ENCODE measurements at regions not wholly inside any gene's neighbourhood (a gene's known extent, or its start where the extent isn't known, plus 50 kb on each side); places are given as distances from the start of the nearest gene placed in this dataset.
A peak's percentile ranks its signal among the peaks of the same experiment; 100 is the strongest.

GRCh38 chrX:124239911-124240310 is 92.5 kb upstream of the TEX13D start:
- Mint-ChIP-seq H3K4me1 (no peaks in the 10 kb centered on the region), H3K36me3 (ENCODE audit: low read depth) (no peaks in the 10 kb centered on the region), H3K4me3 (no peak overlapping the region), H3K27ac (no peak overlapping the region), H3K27me3 (ENCODE audit: low read depth) (peaks cover 13% of the 10 kb centered on the region), H3K9me3 (no peaks in the 10 kb centered on the region)
- TF ChIP-seq, protein P1, sequence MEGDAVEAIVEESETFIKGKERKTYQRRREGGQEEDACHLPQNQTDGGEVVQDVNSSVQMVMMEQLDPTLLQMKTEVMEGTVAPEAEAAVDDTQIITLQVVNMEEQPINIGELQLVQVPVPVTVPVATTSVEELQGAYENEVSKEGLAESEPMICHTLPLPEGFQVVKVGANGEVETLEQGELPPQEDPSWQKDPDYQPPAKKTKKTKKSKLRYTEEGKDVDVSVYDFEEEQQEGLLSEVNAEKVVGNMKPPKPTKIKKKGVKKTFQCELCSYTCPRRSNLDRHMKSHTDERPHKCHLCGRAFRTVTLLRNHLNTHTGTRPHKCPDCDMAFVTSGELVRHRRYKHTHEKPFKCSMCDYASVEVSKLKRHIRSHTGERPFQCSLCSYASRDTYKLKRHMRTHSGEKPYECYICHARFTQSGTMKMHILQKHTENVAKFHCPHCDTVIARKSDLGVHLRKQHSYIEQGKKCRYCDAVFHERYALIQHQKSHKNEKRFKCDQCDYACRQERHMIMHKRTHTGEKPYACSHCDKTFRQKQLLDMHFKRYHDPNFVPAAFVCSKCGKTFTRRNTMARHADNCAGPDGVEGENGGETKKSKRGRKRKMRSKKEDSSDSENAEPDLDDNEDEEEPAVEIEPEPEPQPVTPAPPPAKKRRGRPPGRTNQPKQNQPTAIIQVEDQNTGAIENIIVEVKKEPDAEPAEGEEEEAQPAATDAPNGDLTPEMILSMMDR (IDR thresholded peaks at IDR 0.05; ENCODE audit: unreplicated experiment in 3 of 3), result no peak

DNA sequence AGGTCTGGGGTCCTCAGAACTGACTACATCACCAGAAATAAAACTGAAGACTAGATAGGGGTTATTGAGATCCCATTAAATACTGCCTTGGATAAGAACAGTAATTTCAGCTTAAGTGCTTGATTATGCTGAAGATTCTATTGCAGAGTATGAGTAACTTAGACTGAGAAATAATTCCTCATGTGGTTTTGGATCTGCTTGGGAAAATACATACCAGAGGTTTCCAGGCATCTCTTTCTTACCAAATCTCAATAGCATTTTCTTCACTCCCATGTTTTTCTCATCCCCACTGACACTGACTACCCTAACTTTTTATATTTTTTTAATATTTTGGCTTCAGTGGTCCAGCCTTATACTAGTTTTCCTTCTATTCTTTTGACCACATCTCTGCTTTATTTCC is 92.0 kb upstream of the TEX13D start:
- Mint-ChIP-seq H3K4me1 (no peaks in the 10 kb centered on the region), H3K36me3 (ENCODE audit: low read depth) (no peaks in the 10 kb centered on the region), H3K9me3 (no peaks in the 10 kb centered on the region), H3K27me3 (ENCODE audit: low read depth) (peaks cover 13% of the 10 kb centered on the region), H3K4me3 (no peak overlapping the region), H3K27ac (no peak overlapping the region)
- TF ChIP-seq, protein P1 (IDR thresholded peaks at IDR 0.05; ENCODE audit: unreplicated experiment in 3 of 3), result no peak

GRCh38 chrX:124242131-124242530 is 90.3 kb upstream of the TEX13D start:
- Mint-ChIP-seq H3K4me3 (no peak overlapping the region), H3K27me3 (ENCODE audit: low read depth) (peaks cover 13% of the 10 kb centered on the region), H3K36me3 (ENCODE audit: low read depth) (no peaks in the 10 kb centered on the region), H3K4me1 (no peaks in the 10 kb centered on the region), H3K27ac (no peak overlapping the region), H3K9me3 (no peaks in the 10 kb centered on the region)
- TF ChIP-seq, protein P1 (IDR thresholded peaks at IDR 0.05; ENCODE audit: unreplicated experiment in 3 of 3), result no peak

DNA sequence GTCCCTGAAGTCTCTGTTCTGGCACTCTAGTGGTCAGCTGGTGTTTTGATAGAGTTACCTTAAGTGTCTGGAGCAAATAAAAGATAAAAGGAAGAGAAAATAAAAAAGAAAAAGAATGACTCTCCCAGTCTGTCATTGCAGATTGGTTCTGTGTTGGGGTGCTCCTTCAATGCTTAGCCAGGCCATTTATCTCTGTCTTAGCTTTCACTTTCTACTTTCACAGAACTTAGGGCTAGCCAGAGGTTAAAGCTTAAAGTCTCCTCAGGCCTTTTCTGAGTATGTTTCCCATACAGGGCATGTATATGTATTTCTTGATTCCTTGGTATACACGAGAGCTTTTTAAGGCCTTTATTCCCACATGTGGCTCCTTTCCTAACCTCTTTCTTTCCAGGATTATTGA is 83.1 kb upstream of the TEX13D start:
- H3K4me3 Mint-ChIP-seq, result no peak overlapping the region
- no peaks in the 10 kb centered on the region for H3K36me3 Mint-ChIP-seq (ENCODE audit: low read depth)
- peaks cover 24% of the 10 kb centered on the region for H3K9me3 Mint-ChIP-seq
- H3K4me1 Mint-ChIP-seq, result peaks cover 12% of the 10 kb centered on the region
- H3K27ac Mint-ChIP-seq, result no peak overlapping the region
- TF ChIP-seq, protein P1 (IDR thresholded peaks at IDR 0.05; ENCODE audit: unreplicated experiment in 3 of 3), result no peak
- no peaks in the 10 kb centered on the region for H3K27me3 Mint-ChIP-seq (ENCODE audit: low read depth)

GRCh38 chrX:124250835-124251437 is 81.5 kb upstream of the TEX13D start:
- no peak overlapping the region for H3K4me3 Mint-ChIP-seq

DNA sequence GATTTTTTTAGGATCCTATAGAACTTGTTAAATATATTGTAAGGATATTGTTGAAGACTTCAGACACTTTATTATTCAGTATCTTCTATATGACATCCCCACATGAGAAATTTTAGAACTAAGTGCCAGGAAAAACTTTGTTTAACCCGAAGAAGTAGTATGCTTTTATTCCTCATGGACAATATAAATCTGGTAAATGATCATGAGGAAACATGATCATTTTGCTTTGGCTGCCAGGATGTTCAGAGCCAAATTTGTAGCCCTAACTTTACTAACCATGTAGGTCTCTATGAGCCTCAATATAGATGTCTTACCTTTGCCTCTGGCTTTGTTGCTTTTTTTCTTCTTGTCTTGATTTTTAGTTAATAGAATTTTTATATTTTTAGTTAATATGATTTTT is 77.8 kb upstream of the TEX13D start:
- TF ChIP-seq, protein P1 (IDR thresholded peaks at IDR 0.05; ENCODE audit: unreplicated experiment in 3 of 3), result no peak
- Mint-ChIP-seq H3K4me3 (no peak overlapping the region), H3K36me3 (ENCODE audit: low read depth) (no peaks in the 10 kb centered on the region), H3K27ac (peak overlapping the region in 1 of 3 experiments; percentile 18), H3K27me3 (ENCODE audit: low read depth) (peaks cover 2% of the 10 kb centered on the region), H3K4me1 (peaks cover 43% of the 10 kb centered on the region), H3K9me3 (peaks cover 10% of the 10 kb centered on the region)

More at GRCh38 chrX:124250835-124251437, 81.5 kb upstream of the TEX13D start:
- H3K27ac Mint-ChIP-seq, result peak overlapping the region in 1 of 3 experiments; percentile 59
- H3K9me3 Mint-ChIP-seq, result peaks cover 24% of the 10 kb centered on the region
- no peaks in the 10 kb centered on the region for H3K36me3 Mint-ChIP-seq (ENCODE audit: low read depth)
- H3K27me3 Mint-ChIP-seq (ENCODE audit: low read depth), result no peaks in the 10 kb centered on the region
- H3K4me1 Mint-ChIP-seq, result peaks cover 20% of the 10 kb centered on the region
- TF ChIP-seq, protein P1 (IDR thresholded peaks at IDR 0.05; ENCODE audit: unreplicated experiment in 3 of 3), result no peak
